H1 (cell line): ENCODE measurements at regions not wholly inside any gene's neighbourhood (a gene's known extent, or its start where the extent isn't known, plus 50 kb on each side); places are given as distances from the start of the nearest gene placed in this dataset.

Experiments used
- SIX5 ChIP-seq: IDR thresholded peaks from 2 replicates; pipeline ENCODE4 v1.6.1; 2011; ENCODE audit warnings: mild to moderate bottlenecking, low read depth, low read length

DNA sequence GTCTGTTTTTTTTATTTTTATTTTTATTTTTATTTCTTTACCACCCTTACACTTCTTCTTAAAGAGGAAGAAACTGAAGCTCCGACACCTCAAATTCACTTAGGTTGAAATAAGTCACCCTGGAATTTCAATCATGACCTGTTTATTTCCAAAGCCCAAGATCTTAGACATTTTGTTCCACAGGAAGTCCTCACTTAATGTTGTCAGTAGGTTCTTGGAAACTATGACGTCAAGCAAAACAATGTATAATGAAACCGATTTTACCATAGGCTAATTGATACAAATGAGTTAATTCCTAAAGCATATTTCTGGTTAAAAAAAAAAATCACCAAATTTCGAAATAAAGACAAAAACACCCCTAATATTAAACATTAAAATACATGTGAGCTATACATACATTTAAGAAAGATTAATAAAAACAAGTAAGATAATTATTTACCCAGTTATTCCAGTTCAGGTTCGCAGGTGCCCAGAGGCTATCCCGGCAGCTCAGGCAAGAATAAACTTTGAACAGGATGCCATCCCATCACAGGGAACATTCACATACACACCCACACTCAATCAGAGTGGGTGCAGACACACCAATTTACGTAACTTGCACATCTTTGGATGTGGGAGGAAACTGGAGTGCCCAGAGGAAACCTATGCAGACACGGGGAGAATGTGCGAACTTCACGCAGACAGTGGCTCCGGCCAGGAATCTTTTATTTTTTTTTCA, 391.0 kb downstream of the RAP2B start (continued):
- TF ChIP-seq SIX5: no peak
- TF ChIP-seq, all 59 proteins: peak for 0
